GM21515 (cell line): ENCODE measurements at regions not wholly inside any gene's neighbourhood (a gene's known extent, or its start where the extent isn't known, plus 50 kb on each side); places are given as distances from the start of the nearest gene placed in this dataset.

Experiments used
- ATAC-seq: cut with Tn5 transposase; IDR thresholded peaks from one replicate; pipeline ENCODE4 v1.9.1; 2021; ENCODE audit not compliant: unreplicated experiment

- no peak for ATAC-seq
Measured at GRCh38 chr20:23186808-23187207, 100.7 kb upstream of the CD93 start.

GRCh38 chr20:23180451-23180921 lies 94.4 kb upstream of the CD93 start:
- no peak for ATAC-seq

- ATAC-seq, result no peak
Measured at GRCh38 chr20:23179766-23180403, 93.8 kb upstream of the CD93 start.

GRCh38 chr20:23178806-23179205 lies 92.7 kb upstream of the CD93 start:
- no peak for ATAC-seq

- no peak for ATAC-seq
Measured at GRCh38 chr20:23174821-23175220, 88.7 kb upstream of the CD93 start.

- no peak for ATAC-seq
Measured at GRCh38 chr20:23167431-23167830, 81.3 kb upstream of the CD93 start.

- ATAC-seq, result no peak
Measured at GRCh38 chr20:23166563-23166962, 80.4 kb upstream of the CD93 start.

GRCh38 chr20:23165964-23166363 lies 79.8 kb upstream of the CD93 start:
- no peak for ATAC-seq

- no peak for ATAC-seq
Measured at GRCh38 chr20:23165307-23165750, 79.2 kb upstream of the CD93 start.

- ATAC-seq, result no peak
Measured at GRCh38 chr20:23164176-23164601, 78.1 kb upstream of the CD93 start.

GRCh38 chr20:23163562-23163961 lies 77.4 kb upstream of the CD93 start:
- no peak for ATAC-seq

- ATAC-seq, result no peak
Measured at GRCh38 chr20:23162887-23163286, 76.8 kb upstream of the CD93 start.

- no peak for ATAC-seq
Measured at GRCh38 chr20:23161968-23162696, 76.0 kb upstream of the CD93 start.

GRCh38 chr20:23161244-23161891 lies 75.2 kb upstream of the CD93 start:
- ATAC-seq, result no peak

- ATAC-seq, result no peak
Measured at GRCh38 chr20:23160536-23161243, 74.6 kb upstream of the CD93 start.

GRCh38 chr20:23159947-23160318 lies 73.8 kb upstream of the CD93 start:
- no peak for ATAC-seq

- ATAC-seq, result no peak
Measured at GRCh38 chr20:23159256-23159946, 73.3 kb upstream of the CD93 start.

GRCh38 chr20:23157734-23158133 lies 71.6 kb upstream of the CD93 start:
- ATAC-seq, result no peak

GRCh38 chr20:23156842-23157423 lies 70.8 kb upstream of the CD93 start:
- ATAC-seq, result no peak

- no peak for ATAC-seq
Measured at GRCh38 chr20:23156170-23156841, 70.2 kb upstream of the CD93 start.
